ENCODE measurements at regions not wholly inside any gene's neighbourhood (a gene's known extent, or its start where the extent isn't known, plus 50 kb on each side); places are given as distances from the start of the nearest gene placed in this dataset.

DNA sequence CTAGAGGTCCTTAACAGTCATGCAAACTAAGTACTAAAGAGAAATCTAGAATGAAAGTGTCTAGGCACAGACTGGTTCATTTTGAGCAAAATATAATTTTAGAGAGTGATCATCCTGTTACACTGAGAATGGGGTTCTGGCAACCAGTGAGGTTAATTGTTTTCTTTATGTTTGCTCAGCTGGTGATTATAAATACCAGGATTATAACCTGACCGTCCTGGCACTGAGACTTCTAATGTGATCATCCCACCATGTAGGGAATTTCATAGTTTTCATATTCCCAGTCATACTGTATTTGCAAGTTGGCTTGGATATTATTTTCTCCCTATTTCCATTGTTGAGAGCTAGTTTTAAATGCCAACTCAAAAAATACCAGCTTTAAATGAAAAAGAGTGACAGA, 852.5 kb upstream of the LRATD1 start:
- no CpG with 5 or more reads among the region's 1 CpG for WGBS (ENCODE audit: insufficient coverage)
- no peaks in the 10 kb centered on the region for H3K27me3 Mint-ChIP-seq (ENCODE audit: low read depth in 2 of 2)

DNA sequence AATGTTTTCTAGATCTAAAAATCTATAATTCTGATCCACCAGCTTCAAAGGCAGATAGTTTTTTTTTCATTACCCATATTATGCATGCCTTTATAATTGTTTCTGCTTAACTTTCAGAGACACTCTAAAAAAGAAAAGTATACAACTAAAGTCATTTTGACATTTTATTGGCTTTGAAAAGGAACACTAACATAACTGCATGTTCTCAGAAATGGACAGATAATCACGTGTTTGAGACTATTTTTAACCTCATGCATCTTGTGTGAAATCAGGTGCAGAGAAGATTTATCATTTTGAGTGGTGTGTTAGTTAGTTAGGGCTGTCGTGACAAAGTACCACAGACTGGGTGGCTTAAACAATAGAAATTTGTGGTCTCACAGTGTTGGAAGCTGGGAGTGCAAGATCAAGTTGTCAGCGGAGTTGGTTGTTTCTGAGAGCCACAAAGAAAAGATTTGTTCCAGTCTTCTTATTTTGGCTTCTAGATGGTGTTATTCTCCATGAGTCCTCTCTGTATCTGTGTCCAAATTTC, 841.4 kb upstream of the LRATD1 start:
- Histone ChIP-seq H3K9me3 (ENCODE audit: control insufficient read depth, insufficient read depth, low read length) (no peaks in the 10 kb centered on the region), H3K4me1 (ENCODE audit: control insufficient read depth, insufficient read depth, low read length) (no peaks in the 10 kb centered on the region), H3K36me3 (ENCODE audit: control insufficient read depth, insufficient read depth, low read length) (no peaks in the 10 kb centered on the region), H3K27ac (ENCODE audit: low read length) (no peak overlapping the region), H3K4me3 (ENCODE audit: low read length) (no peak overlapping the region), H3K27me3 (ENCODE audit: control insufficient read depth, insufficient read depth, low read length) (no peaks in the 10 kb centered on the region)
- no peak for DNase-seq
- no peaks in the 10 kb centered on the region for H3K36me3 Mint-ChIP-seq
- ATAC-seq: no peak
- TF ChIP-seq, protein P1, sequence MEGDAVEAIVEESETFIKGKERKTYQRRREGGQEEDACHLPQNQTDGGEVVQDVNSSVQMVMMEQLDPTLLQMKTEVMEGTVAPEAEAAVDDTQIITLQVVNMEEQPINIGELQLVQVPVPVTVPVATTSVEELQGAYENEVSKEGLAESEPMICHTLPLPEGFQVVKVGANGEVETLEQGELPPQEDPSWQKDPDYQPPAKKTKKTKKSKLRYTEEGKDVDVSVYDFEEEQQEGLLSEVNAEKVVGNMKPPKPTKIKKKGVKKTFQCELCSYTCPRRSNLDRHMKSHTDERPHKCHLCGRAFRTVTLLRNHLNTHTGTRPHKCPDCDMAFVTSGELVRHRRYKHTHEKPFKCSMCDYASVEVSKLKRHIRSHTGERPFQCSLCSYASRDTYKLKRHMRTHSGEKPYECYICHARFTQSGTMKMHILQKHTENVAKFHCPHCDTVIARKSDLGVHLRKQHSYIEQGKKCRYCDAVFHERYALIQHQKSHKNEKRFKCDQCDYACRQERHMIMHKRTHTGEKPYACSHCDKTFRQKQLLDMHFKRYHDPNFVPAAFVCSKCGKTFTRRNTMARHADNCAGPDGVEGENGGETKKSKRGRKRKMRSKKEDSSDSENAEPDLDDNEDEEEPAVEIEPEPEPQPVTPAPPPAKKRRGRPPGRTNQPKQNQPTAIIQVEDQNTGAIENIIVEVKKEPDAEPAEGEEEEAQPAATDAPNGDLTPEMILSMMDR (IDR thresholded peaks at IDR 0.05): no peak
- H3K27me3 Mint-ChIP-seq (ENCODE audit: low read depth in 2 of 2): no peaks in the 10 kb centered on the region
- 49% methylated on average over 3 of the region's 3 CpGs for WGBS (ENCODE audit: insufficient coverage)
- H3K4me3 Mint-ChIP-seq: no peak overlapping the region
- peaks cover 12 to 21% of the 10 kb centered on the region in 2 donors for H3K9me3 Mint-ChIP-seq
- H3K4me1 Mint-ChIP-seq: no peaks in the 10 kb centered on the region
- H3K27ac Mint-ChIP-seq: no peak overlapping the region
- intact Hi-C loops (cut with micrococcal nuclease): no loop called here

More for the DNA sequence above, 852.5 kb upstream of the LRATD1 start:
- Mint-ChIP-seq H3K27ac (no peak overlapping the region), H3K9me3 (peaks cover 15 to 21% of the 10 kb centered on the region in 2 donors), H3K36me3 (no peaks in the 10 kb centered on the region), H3K4me3 (no peak overlapping the region), H3K4me1 (no peaks in the 10 kb centered on the region)
- no peaks in the 10 kb centered on the region for H3K36me3 ChIP-seq (ENCODE audit: control insufficient read depth, insufficient read depth, low read length)
- TF ChIP-seq, protein P1 (IDR thresholded peaks at IDR 0.05): no peak
- ATAC-seq (no peak), DNase-seq (no peak)
- no peak overlapping the region for H3K27ac ChIP-seq (ENCODE audit: low read length)
- intact Hi-C loops (cut with micrococcal nuclease): no loop called here
- H3K4me1 ChIP-seq (ENCODE audit: control insufficient read depth, insufficient read depth, low read length): no peaks in the 10 kb centered on the region
- no peaks in the 10 kb centered on the region for H3K9me3 ChIP-seq (ENCODE audit: control insufficient read depth, insufficient read depth, low read length)
- H3K27me3 ChIP-seq (ENCODE audit: control insufficient read depth, insufficient read depth, low read length): no peaks in the 10 kb centered on the region
- H3K4me3 ChIP-seq (ENCODE audit: low read length): no peak overlapping the region

DNA sequence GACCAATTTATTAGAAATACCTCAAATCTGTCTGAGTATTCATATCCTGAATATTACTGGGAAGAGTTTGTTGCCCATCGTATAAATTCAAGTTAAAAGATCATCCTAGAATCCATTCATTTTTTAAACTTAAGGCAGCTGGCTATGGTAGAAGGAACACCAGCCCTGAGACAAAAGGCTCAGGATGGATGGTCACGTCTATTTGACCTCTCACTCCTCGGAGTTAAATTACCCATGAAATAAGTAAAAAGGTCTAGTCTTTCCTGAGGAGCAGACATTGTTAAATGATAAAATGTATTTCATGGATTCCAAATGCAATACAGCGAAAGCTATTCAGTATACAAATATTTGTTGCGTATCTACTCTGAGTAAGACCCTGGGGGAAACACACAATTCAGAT, 826.0 kb upstream of the LRATD1 start:
- WGBS (ENCODE audit: insufficient coverage): 85% methylated on average over 3 of the region's 5 CpGs
- Histone ChIP-seq H3K27ac (ENCODE audit: low read length) (no peak overlapping the region), H3K36me3 (ENCODE audit: control insufficient read depth, insufficient read depth, low read length) (no peaks in the 10 kb centered on the region), H3K9me3 (ENCODE audit: control insufficient read depth, insufficient read depth, low read length) (peaks cover 2% of the 10 kb centered on the region), H3K27me3 (ENCODE audit: control insufficient read depth, insufficient read depth, low read length) (no peaks in the 10 kb centered on the region), H3K4me3 (ENCODE audit: low read length) (no peak overlapping the region), H3K4me1 (ENCODE audit: control insufficient read depth, insufficient read depth, low read length) (no peaks in the 10 kb centered on the region)
- Mint-ChIP-seq H3K4me3 (no peak overlapping the region), H3K36me3 (no peaks in the 10 kb centered on the region), H3K9me3 (peaks cover 7 to 9% of the 10 kb centered on the region in 2 donors), H3K27me3 (ENCODE audit: low read depth in 2 of 2) (no peaks in the 10 kb centered on the region), H3K27ac (no peak overlapping the region), H3K4me1 (no peaks in the 10 kb centered on the region)
- intact Hi-C loops (cut with micrococcal nuclease): no loop called here
- DNase-seq: no peak
- no peak for ATAC-seq
- TF ChIP-seq, protein P1 (IDR thresholded peaks at IDR 0.05): no peak

DNA sequence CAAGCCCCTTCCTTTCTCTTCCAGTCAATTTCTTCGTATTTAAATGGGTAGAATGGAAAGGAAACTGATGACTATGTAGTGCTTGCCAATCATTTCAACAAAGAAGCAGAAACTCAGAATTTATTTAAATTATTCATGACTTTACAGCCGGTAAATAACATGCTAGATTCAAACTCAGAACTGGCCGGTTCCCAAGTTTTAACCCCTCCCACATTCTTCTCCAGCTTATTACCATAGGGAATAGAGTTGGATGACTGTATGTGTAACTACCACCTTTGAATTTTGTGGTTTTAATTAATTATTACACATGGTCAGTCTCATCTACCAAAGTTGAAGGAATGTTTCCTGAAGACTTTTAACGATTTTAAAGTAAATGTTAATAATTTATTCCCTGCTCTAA, 819.3 kb upstream of the LRATD1 start:
- ATAC-seq (no peak), DNase-seq (no peak)
- H3K27me3 Mint-ChIP-seq (ENCODE audit: low read depth in 2 of 2): no peaks in the 10 kb centered on the region
- H3K4me1 Mint-ChIP-seq: no peaks in the 10 kb centered on the region
- WGBS (ENCODE audit: insufficient coverage): 100% methylated on average over 1 of the region's 4 CpGs
- H3K27ac ChIP-seq (ENCODE audit: low read length): no peak overlapping the region
- H3K27ac Mint-ChIP-seq: no peak overlapping the region
- no peaks in the 10 kb centered on the region for H3K27me3 ChIP-seq (ENCODE audit: control insufficient read depth, insufficient read depth, low read length)
- TF ChIP-seq, protein P1 (IDR thresholded peaks at IDR 0.05): no peak
- no peaks in the 10 kb centered on the region for H3K4me1 ChIP-seq (ENCODE audit: control insufficient read depth, insufficient read depth, low read length)
- no peak overlapping the region for H3K4me3 Mint-ChIP-seq
- H3K4me3 ChIP-seq (ENCODE audit: low read length): no peak overlapping the region
- H3K36me3 Mint-ChIP-seq: no peaks in the 10 kb centered on the region
- peaks cover 3 to 4% of the 10 kb centered on the region in 2 donors for H3K9me3 Mint-ChIP-seq
- intact Hi-C loops (cut with micrococcal nuclease): no loop called here
- H3K36me3 ChIP-seq (ENCODE audit: control insufficient read depth, insufficient read depth, low read length): no peaks in the 10 kb centered on the region
- H3K9me3 ChIP-seq (ENCODE audit: control insufficient read depth, insufficient read depth, low read length): no peaks in the 10 kb centered on the region

All from natural killer cell (primary cell).